ENCODE measurements at regions not wholly inside any gene's neighbourhood (a gene's known extent, or its start where the extent isn't known, plus 50 kb on each side); places are given as distances from the start of the nearest gene placed in this dataset.
A peak's percentile ranks its signal among the peaks of the same experiment; 100 is the strongest.

DNA sequence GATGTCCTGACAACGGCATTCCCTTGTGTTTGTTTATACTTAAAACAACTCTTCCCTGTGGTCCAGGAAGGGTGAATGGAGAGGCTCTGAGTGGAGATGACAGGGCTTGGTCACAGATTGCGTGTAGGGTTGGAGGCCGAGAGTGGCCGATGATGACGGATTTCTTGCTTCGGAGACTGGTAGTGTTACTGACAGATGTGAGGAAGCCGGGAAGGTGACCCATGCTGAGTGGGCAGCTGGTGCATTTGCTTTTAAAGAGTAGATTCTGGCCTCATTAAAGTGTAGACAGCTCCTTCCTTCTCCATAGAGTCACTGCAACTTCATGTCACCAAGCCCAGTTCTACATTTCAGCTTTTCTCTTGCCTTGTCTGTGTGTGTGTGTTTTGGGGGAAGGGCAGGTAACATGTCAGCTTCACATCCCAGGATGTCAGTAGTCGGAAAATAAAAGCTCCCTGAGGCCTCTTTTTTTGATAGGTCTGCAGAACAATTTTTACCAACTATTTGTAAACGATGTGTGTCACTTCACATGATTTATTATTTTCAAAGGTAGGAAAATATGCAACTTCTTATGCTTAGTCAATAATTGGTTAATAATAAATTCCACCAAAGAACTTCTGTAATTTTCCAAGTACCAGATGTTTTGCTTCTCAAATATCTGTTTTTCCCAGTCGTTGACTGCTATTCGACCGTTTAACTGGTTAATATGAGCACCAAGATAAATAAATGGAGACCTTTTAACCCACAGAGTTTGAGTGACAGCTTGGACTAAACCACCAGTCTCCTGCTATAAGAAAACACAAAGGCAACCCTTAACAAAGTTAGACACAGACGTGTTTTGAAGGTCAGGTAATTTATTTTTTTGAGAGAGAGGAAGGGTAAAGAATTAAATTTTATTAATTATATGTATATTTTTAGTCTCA, 436.9 kb downstream of the SLC4A3 start:
- ChIA-PET POLR2A (no interaction called here), CTCF (ENCODE audit: low intra/inter-chr PET ratio) (no interaction called here)
- in situ Hi-C loops (cut with MboI) = no loop called here
- H3K4me3 ChIP-seq = no peak overlapping the region
- H3K4me1 ChIP-seq (replicated peaks in 1 of 2; ENCODE audit: control insufficient read depth in 2 of 2, insufficient read depth in 2 of 2, low read length in 2 of 2) = no peaks in the 10 kb centered on the region
- no peak overlapping the region for H2AFZ ChIP-seq (ENCODE audit: low read depth, low read length)
- intact Hi-C loops (cut with micrococcal nuclease) = no loop called here
- ATAC-seq = no peak
- H3K9me1 ChIP-seq (ENCODE audit: control insufficient read depth, insufficient read depth, low read length) = no peaks in the 10 kb centered on the region
- no peaks in the 10 kb centered on the region for H3K9me3 ChIP-seq (replicated peaks; ENCODE audit: control insufficient read depth, insufficient read depth, low read depth, low read length)
- H3K4me2 ChIP-seq (ENCODE audit: insufficient read depth, low read length) = no peak overlapping the region
- BruUV-seq (replicated peaks) = no TSS peak
- no peaks in the 10 kb centered on the region for H3K79me2 ChIP-seq (ENCODE audit: control insufficient read depth, insufficient read depth, low read length)
- DNase-seq (ENCODE audit: extremely low read depth in 1 of 4, low spot score in 3 of 4) = no peak
- H4K20me1 ChIP-seq (replicated peaks; ENCODE audit: control insufficient read depth, insufficient read depth, low read length) = no peaks in the 10 kb centered on the region
- no peaks in the 10 kb centered on the region for H3K36me3 ChIP-seq (ENCODE audit: control insufficient read depth, insufficient read depth, low read length)
- no peak overlapping the region for H3K27ac ChIP-seq (ENCODE audit: extremely low read depth, low read depth, low read length)
- H3K9ac ChIP-seq (ENCODE audit: insufficient read depth in 1 of 2, low read depth in 2 of 2, low read length in 2 of 2) = no peak overlapping the region
- H3K27me3 ChIP-seq (ENCODE audit: control insufficient read depth in 2 of 2, insufficient read depth in 2 of 2, low read length in 2 of 2) = no peaks in the 10 kb centered on the region
- FAIRE-seq = no peak
- TF ChIP-seq ZNF764 (CRISPR knock-in tag; IDR thresholded peaks at IDR 0.05; ENCODE audit: low read depth) (no peak), ZNF324 (CRISPR knock-in tag; IDR thresholded peaks at IDR 0.05) (no peak), RBFOX2 (IDR thresholded peaks at IDR 0.05; ENCODE audit: low read depth, low read length) (no peak), ETV5 (CRISPR knock-in tag; IDR thresholded peaks at IDR 0.05; ENCODE audit: low read depth) (no peak)
- TF ChIP-seq, protein P1, sequence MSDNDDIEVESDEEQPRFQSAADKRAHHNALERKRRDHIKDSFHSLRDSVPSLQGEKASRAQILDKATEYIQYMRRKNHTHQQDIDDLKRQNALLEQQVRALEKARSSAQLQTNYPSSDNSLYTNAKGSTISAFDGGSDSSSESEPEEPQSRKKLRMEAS (CRISPR knock-in tag; IDR thresholded peaks at IDR 0.05) = no peak
- TF ChIP-seq, protein P2, sequence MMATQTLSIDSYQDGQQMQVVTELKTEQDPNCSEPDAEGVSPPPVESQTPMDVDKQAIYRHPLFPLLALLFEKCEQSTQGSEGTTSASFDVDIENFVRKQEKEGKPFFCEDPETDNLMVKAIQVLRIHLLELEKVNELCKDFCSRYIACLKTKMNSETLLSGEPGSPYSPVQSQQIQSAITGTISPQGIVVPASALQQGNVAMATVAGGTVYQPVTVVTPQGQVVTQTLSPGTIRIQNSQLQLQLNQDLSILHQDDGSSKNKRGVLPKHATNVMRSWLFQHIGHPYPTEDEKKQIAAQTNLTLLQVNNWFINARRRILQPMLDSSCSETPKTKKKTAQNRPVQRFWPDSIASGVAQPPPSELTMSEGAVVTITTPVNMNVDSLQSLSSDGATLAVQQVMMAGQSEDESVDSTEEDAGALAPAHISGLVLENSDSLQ (IDR thresholded peaks at IDR 0.05) = 0 out of 2 replicates have a peak, but pooled peaks have one; percentile 8
- 0% methylated on average over 9 of the region's 13 CpGs for WGBS (ENCODE audit: insufficient coverage, low coverage, missing lambda C conversion rate)

Measured in K562 (cell line).